Astrocyte (in vitro differentiated cells and primary cell): ENCODE measurements at regions not wholly inside any gene's neighbourhood (a gene's known extent, or its start where the extent isn't known, plus 50 kb on each side); places are given as distances from the start of the nearest gene placed in this dataset.

Experiments
- DNase-seq: peaks from one replicate; pipeline ENCODE4 v3.0.0-alpha.2; 2010; ENCODE audit warnings: low read depth
- FAIRE-seq: peaks from 2 replicates; lab custom pipeline; 2011; peaks lifted over from hg19 to GRCh38; lab: Jason Lieb, UNC
- H2AFZ ChIP-seq: 2 replicates; pipeline ENCODE4 v1.6.0; 2012; ENCODE audit warnings: low read depth, low read length, inconsistent platforms
- H3K27ac ChIP-seq: 2 replicates; pipeline ENCODE4 v1.5.1; 2011; ENCODE audit warnings: low read depth, low read length, inconsistent platforms
- H3K27me3 ChIP-seq: 2 replicates; pipeline ENCODE4 v1.6.0; 2011; ENCODE audit warnings: low read length, inconsistent platforms; ENCODE audit not compliant: insufficient read depth
- H3K36me3 ChIP-seq: 2 replicates; pipeline ENCODE4 v1.5.1; 2011; ENCODE audit warnings: low read length, inconsistent platforms; ENCODE audit not compliant: insufficient read depth
- H3K4me1 ChIP-seq: 2 replicates; pipeline ENCODE4 v1.5.1; 2011; ENCODE audit warnings: low read length, inconsistent platforms; ENCODE audit not compliant: insufficient read depth
- H3K4me2 ChIP-seq: 2 replicates; pipeline ENCODE4 v1.6.0; 2012; ENCODE audit warnings: low read length, inconsistent platforms
- H3K4me3 ChIP-seq: 2 replicates; pipeline ENCODE4 v1.5.1; 2011; ENCODE audit warnings: low read depth, mild to moderate bottlenecking, low read length, inconsistent platforms; ENCODE audit not compliant: insufficient read depth
- H3K79me2 ChIP-seq: 2 replicates; pipeline ENCODE4 v1.6.0; 2012; ENCODE audit warnings: mild to moderate bottlenecking, low read length, inconsistent platforms; ENCODE audit not compliant: insufficient read depth
- H3K9ac ChIP-seq: 2 replicates; pipeline ENCODE4 v1.6.0; 2012; ENCODE audit warnings: mild to moderate bottlenecking, low read length, inconsistent platforms
- H3K9me3 ChIP-seq: 2 replicates; pipeline ENCODE4 v1.5.1; 2012; ENCODE audit warnings: low read depth, mild to moderate bottlenecking, low read length, inconsistent platforms; ENCODE audit not compliant: insufficient read depth
- H4K20me1 ChIP-seq: 2 replicates; pipeline ENCODE4 v1.6.0; 2012; ENCODE audit warnings: low read length, inconsistent platforms; ENCODE audit not compliant: insufficient read depth
- H3K27ac Mint-ChIP-seq: one replicate; pipeline ENCODE4 v1.8.0; 2021; ENCODE audit warnings: mild to moderate bottlenecking, mixed read lengths; ENCODE audit not compliant: unreplicated experiment
- H3K27me3 Mint-ChIP-seq: one replicate; pipeline ENCODE4 v1.8.0; 2021; ENCODE audit warnings: low read depth, mixed read lengths; ENCODE audit not compliant: unreplicated experiment
- H3K36me3 Mint-ChIP-seq: one replicate; pipeline ENCODE4 v1.8.0; 2021; ENCODE audit warnings: low read depth, mixed read lengths; ENCODE audit not compliant: unreplicated experiment
- H3K4me1 Mint-ChIP-seq: one replicate; pipeline ENCODE4 v1.8.0; 2021; ENCODE audit warnings: low read depth, mixed read lengths; ENCODE audit not compliant: unreplicated experiment
- H3K4me3 Mint-ChIP-seq: one replicate; pipeline ENCODE4 v1.8.0; 2021; ENCODE audit warnings: mild to moderate bottlenecking, moderate library complexity, mixed read lengths; ENCODE audit not compliant: unreplicated experiment
- H3K9me3 Mint-ChIP-seq: one replicate; pipeline ENCODE4 v1.8.0; 2021; ENCODE audit warnings: mild to moderate bottlenecking, mixed read lengths; ENCODE audit not compliant: unreplicated experiment
- EZH2 ChIP-seq: IDR thresholded peaks from 2 replicates; pipeline ENCODE4 v1.6.1; 2012; ENCODE audit warnings: mild to moderate bottlenecking, low read length, inconsistent platforms; ENCODE audit not compliant: insufficient read depth
- TF ChIP-seq, protein P1 (sequence below): IDR thresholded peaks from 2 replicates; pipeline ENCODE4 v1.5.1; 2011; ENCODE audit warnings: low read depth, mild to moderate bottlenecking, inconsistent platforms, low read length, moderate library complexity; ENCODE audit not compliant: insufficient read depth

- no peaks in the 10 kb centered on the region for H3K79me2 ChIP-seq
- no peak overlapping the region for H3K9ac ChIP-seq
- no peak overlapping the region for H3K27ac ChIP-seq
- TF ChIP-seq, protein P1, sequence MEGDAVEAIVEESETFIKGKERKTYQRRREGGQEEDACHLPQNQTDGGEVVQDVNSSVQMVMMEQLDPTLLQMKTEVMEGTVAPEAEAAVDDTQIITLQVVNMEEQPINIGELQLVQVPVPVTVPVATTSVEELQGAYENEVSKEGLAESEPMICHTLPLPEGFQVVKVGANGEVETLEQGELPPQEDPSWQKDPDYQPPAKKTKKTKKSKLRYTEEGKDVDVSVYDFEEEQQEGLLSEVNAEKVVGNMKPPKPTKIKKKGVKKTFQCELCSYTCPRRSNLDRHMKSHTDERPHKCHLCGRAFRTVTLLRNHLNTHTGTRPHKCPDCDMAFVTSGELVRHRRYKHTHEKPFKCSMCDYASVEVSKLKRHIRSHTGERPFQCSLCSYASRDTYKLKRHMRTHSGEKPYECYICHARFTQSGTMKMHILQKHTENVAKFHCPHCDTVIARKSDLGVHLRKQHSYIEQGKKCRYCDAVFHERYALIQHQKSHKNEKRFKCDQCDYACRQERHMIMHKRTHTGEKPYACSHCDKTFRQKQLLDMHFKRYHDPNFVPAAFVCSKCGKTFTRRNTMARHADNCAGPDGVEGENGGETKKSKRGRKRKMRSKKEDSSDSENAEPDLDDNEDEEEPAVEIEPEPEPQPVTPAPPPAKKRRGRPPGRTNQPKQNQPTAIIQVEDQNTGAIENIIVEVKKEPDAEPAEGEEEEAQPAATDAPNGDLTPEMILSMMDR: no peak
- TF ChIP-seq EZH2: no peak
- H3K4me2 ChIP-seq: no peak overlapping the region
- no peaks in the 10 kb centered on the region for H3K36me3 Mint-ChIP-seq
- no peaks in the 10 kb centered on the region for H3K9me3 ChIP-seq
- no peak overlapping the region for H3K27ac Mint-ChIP-seq
- no peaks in the 10 kb centered on the region for H4K20me1 ChIP-seq
- H3K4me3 ChIP-seq: no peak overlapping the region
- no peaks in the 10 kb centered on the region for H3K27me3 ChIP-seq
- no peaks in the 10 kb centered on the region for H3K36me3 ChIP-seq
- H2AFZ ChIP-seq: no peak overlapping the region
- no peaks in the 10 kb centered on the region for H3K9me3 Mint-ChIP-seq
- DNase-seq (no peak), FAIRE-seq (no peak)
- no peaks in the 10 kb centered on the region for H3K4me1 ChIP-seq
- no peaks in the 10 kb centered on the region for H3K4me1 Mint-ChIP-seq
- no peak overlapping the region for H3K4me3 Mint-ChIP-seq
- no peaks in the 10 kb centered on the region for H3K27me3 Mint-ChIP-seq
Observed at GRCh38 chr5:86532429-86532828, 85.3 kb upstream of the COX7C start.

DNA sequence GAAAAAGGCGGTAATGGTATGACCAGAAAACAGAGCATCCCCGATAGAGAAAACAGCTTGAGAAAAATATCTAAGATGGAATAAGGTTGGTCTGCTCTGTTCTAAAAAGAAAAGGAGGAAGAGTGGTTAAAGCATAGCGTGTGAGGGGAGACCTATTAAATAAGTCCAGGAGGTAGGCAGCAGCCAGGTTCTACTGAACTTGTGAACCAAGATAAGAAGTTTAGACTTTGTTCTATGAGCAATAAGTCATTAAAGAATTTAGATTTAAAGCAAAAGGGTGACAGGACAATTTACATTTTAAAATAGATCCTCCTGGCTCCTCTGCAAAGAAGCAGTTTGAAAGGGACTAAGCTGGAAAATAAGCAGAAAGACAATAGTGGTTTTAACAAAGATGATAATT lies 81.3 kb upstream of the COX7C start:
- no peak overlapping the region for H3K4me3 Mint-ChIP-seq
- Histone ChIP-seq H2AFZ (no peak overlapping the region), H3K27me3 (no peaks in the 10 kb centered on the region), H4K20me1 (no peaks in the 10 kb centered on the region), H3K4me3 (no peak overlapping the region), H3K4me1 (no peaks in the 10 kb centered on the region), H3K79me2 (no peaks in the 10 kb centered on the region), H3K9ac (no peak overlapping the region), H3K36me3 (no peaks in the 10 kb centered on the region), H3K27ac (no peak overlapping the region), H3K4me2 (no peak overlapping the region), H3K9me3 (no peaks in the 10 kb centered on the region)
- no peaks in the 10 kb centered on the region for H3K4me1 Mint-ChIP-seq
- no peak for DNase-seq
- no peaks in the 10 kb centered on the region for H3K9me3 Mint-ChIP-seq
- H3K36me3 Mint-ChIP-seq: no peaks in the 10 kb centered on the region
- no peak for FAIRE-seq
- H3K27me3 Mint-ChIP-seq: no peaks in the 10 kb centered on the region
- TF ChIP-seq, protein P1: no peak
- TF ChIP-seq EZH2: no peak
- H3K27ac Mint-ChIP-seq: no peak overlapping the region

- no peaks in the 10 kb centered on the region for H3K36me3 Mint-ChIP-seq
- Histone ChIP-seq H3K9me3 (no peaks in the 10 kb centered on the region), H3K79me2 (no peaks in the 10 kb centered on the region), H2AFZ (no peak overlapping the region), H3K27me3 (no peaks in the 10 kb centered on the region), H3K4me3 (no peak overlapping the region), H3K36me3 (no peaks in the 10 kb centered on the region), H3K4me1 (no peaks in the 10 kb centered on the region), H3K4me2 (no peak overlapping the region), H3K27ac (no peak overlapping the region), H4K20me1 (no peaks in the 10 kb centered on the region), H3K9ac (no peak overlapping the region)
- H3K4me1 Mint-ChIP-seq: no peaks in the 10 kb centered on the region
- H3K4me3 Mint-ChIP-seq: no peak overlapping the region
- H3K27me3 Mint-ChIP-seq: no peaks in the 10 kb centered on the region
- FAIRE-seq (no peak), DNase-seq (no peak)
- TF ChIP-seq EZH2: no peak
- TF ChIP-seq, protein P1: no peak
- no peaks in the 10 kb centered on the region for H3K9me3 Mint-ChIP-seq
- no peak overlapping the region for H3K27ac Mint-ChIP-seq
Observed at GRCh38 chr5:86542532-86542931, 75.2 kb upstream of the COX7C start.
